ENCODE measurements at regions not wholly inside any gene's neighbourhood (a gene's known extent, or its start where the extent isn't known, plus 50 kb on each side); places are given as distances from the start of the nearest gene placed in this dataset.
A peak's percentile ranks its signal among the peaks of the same experiment; 100 is the strongest.

DNA sequence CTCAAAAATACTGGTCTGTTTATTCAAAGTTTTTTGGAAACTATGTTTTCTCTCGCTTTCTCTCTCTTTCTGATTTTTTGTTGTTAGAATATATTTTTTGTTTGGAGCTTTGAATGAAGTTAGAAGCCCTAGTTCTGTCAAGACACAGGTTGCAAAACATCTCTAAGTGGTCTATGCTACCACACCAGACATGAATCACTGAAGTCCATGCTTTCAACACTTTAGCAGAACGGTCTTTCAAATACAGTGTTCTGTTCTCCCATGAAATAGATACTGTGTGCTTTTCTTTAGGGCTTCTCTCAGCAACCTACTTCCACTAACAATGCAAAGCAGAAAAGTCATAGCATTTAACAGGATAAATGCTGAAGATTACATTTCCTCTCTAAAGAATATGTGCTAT is 392.5 kb downstream of the TMEM167A start:
- no peak for DNase-seq

DNA sequence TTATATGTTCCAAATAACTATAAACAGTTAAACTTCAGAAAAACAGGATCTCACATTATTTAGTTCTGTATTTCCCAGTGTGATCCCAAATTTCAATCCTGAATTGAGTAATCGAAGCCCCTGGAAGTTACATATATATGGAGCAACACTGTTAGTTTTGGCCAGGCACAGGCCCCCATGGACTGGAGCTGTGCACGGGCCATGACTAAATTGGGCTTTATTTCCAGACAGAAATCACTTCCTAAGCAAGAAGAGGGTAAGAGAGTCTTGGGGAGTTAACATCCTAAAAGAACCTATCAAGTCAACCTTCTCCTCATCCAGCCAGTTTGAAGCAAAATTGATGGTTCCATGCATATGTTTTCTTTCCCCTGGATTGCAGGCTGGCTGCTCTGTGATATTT is 393.0 kb downstream of the TMEM167A start:
- no peak for DNase-seq

DNA sequence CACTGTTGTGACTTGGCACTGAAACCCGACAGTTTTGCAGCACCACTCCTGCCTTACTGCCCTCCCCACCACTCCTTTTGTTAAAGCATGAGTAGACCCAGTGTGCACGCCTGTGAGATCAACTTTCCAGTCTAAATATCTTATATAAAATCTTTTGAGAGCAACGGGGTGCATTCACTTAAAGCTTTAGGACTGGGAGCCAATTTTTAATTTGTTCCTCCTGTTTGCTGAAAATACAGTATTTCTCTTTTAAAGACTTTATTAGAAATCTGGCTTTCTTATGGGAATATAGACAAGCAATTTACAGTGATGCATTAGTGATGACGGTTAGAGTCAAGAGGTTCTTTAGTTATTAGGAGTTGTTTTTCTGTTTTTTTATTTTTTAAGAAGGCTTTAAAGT is 397.5 kb downstream of the TMEM167A start:
- no peak for DNase-seq

DNA sequence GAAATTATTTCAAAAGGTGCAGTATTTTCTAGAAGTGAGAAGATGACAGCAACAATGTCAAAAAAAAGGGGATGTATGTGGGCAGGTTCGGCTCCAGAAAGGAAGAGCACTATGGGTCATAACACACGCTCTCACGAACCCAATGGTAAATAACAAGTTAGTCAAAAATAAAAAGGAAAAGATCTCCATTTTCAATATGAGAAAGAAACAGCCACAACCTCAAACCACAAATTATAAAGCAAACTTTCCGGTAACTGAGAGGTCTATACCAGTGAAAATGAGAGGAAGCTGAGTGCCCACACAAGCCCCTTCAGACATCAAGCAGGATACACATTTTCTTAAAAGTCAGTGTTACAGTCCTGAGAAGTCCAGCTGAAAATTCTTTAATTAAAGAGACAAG is 398.5 kb upstream of the RPS23 start:
- DNase-seq: no peak

DNA sequence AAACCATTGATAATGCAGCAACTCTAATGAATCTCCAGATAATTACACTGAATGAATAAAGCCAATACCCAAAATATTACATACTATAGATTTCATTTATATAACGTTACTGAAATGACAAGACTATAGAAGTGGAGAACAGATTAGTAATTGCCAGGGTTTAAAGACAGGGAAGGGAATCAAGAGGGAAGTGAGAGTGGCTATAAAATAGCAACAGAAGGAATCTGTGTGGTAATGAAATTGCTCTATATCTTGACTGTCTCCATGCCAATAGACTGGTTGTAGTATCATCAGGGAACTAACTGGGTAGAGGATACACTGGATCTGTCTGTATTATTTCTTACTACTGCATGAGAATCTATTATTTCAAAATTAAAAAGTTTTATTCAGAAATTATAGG is 396.5 kb upstream of the RPS23 start:
- no peak for DNase-seq

DNA sequence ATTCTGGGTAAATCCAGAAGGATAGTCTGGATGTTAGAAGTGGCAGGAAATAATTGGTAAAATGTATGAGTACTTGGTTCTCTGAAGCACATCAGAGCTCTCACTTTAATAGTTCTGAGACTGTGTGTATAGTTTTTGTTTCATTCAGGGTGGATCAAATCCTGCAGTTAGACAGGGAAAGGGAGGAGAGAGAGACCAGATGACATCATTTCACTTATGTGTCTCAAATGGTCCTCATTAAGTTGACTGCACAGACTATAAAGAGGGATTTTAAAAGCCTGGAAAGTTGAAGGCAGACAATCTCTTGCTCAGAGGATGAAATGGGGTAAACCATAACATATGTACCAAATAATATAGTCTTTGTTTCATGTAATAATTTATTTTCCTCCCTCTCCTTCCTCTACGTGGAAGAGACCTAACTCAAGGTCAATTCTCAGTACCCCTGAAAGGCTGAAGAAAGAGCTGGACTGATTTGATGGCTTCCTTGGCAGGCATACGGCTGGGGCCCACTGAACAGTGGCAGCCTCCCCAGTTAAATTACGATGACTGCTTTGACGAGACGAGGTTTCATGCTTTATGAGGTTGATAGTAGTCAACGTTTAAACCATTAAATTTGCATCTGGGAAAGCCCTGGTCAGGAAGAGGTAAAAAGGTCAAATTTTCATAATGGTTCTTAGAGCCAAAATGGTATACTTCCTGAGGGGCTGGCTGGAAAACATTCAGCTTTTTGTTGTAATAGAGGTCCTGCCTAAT is 395.1 kb upstream of the RPS23 start:
- DNase-seq: no peak

DNA sequence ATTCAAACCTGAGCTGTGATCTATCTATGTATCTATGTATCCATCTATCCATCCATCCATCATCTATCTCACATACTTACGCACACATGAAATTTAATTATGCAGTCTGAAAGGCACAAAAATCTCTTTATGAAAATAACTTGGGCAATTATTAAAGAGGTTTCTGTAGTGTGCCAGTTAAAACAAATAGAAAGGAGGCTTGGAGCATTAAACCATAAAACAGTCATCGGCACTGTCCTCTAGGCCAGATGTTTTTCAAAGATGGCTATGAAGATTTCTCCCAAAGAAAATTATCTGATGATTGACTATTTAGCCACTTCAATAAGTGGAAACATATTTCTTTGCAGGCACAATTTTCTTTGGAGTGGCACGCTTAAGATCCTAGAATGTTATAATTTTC is 392.5 kb upstream of the RPS23 start:
- no peak for DNase-seq

DNA sequence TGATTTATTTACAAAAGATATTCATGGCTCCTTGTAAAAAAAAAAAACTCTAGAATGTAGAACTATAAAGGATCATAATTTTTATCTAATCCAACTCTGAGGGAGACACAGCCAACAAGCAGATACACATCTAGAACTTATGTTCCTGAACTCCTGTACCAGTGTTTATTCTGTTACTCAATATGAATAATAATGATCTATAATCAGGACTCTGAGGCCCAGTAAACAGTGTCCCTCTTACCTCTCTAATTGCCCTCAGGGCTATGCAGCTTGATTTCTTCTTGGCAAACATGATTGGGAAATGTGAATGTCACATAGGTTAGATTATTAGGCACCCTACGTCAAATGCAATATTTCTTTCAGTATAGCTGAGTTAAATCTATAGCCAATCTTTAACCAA is 391.6 kb upstream of the RPS23 start:
- no peak for DNase-seq

DNA sequence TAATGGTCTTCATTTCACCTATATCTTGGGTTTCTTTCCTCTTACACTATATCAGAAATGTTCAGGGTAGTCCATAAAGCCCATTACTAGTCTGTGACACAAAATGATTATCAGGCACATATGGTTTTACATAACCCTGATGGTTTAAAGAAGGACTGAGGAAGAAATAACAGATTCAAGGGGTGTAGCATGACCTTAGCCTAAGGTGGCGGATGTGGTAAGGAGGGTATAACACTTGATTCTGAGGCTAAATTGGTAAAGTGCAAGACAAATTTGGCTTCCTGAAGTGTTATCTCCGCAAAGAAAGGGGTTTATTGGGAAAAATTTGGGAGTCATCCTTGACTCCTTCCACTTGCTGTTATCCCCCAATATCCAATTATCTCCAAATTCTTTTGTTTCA is 388.2 kb upstream of the RPS23 start:
- DNase-seq: no peak

DNA sequence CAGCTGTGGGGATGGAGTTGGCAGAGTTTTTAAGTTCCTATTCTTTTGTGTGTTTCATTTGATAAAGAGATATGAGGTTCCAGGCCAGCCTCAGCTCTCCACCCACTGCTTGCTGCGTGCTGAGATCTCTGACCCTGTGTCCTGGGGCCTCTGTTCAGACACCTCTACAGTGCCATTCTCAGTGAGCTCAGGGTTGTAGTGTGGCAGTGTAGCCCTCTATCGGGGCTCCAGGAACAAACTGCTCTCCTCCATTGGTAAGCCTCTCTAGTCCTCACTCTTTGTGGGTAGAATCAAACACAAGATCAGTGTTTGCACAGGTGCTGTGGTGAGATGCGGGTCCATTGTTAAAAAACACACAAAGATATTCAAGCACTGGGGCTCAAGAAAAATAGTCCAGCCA is 386.6 kb upstream of the RPS23 start:
- DNase-seq: no peak

DNA sequence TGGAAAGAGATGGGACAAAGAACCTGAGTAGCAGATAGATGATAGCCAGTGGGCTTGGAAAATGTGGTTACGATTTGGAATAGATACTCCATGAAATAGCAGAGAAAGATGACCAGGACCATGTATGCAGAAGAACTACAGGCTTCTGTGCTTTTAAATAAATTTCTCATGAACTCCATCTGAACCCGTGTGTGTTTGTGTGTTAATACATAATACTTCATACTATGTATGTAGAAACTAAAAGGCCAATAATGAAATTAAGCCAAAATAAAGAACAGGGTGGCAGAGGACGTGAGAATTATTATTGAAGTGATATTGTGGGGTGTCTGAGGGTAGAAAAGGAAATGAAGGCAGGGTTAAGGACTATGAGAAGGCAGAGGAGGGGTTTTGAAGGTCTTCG is 385.1 kb upstream of the RPS23 start:
- DNase-seq: no peak

DNA sequence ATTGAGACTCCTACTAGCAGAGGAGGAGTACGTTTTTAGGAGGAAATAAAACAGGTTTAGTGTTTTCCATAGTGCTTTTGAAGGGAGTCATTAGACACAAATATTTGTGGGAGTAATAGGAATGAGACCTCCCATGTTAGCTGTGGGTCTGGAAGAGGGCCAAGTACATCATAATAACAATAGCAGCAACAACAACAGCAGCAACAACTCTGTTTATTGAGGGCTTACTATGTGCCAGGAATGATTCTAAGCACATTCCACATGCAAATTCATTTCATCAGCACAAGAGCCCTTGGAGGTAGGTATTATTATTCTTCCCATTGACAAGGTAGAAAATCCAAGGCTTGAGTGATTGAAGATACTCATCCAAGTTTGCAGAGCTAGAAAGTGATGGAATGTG is 384.2 kb upstream of the RPS23 start:
- peak; percentile 12 for DNase-seq

DNA sequence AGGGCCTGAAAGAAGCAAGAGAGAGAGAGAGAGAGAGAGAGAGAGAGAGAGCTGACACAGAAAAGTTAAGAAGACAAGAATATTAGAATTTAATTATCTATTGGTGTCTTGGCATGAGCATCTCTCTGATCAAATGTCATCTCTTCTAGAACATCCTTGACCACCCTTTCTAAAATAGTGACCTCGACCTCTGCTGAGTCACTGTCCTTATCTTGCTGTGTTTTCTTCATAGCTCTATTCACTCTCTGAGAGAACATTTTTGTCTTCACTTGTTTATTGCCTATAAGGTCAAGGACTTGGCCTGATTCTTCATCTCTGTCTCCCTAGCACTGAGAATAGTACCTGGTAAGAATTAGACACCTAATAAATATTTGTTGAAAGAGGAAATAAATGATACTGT is 383.8 kb upstream of the RPS23 start:
- DNase-seq: no peak

DNA sequence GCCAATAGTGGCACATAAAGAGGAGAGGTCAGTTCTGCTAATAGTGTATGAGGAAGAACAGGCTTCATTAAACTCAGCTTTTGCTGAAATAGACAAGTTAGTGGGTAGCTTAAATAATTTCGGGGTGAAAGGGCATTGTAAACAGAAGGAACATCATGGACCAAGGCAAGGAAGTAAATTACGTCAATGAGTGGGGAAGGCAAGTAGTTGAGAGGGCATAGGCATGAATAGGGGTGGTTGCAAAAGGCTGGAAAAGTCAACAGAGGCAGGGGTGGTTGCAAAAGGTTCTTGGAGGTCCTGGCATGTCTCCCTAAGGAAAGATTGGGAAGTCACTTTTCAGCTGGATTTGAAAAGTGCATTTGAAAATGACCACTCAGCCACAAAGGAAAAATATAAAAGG is 383.3 kb upstream of the RPS23 start:
- no peak for DNase-seq

DNA sequence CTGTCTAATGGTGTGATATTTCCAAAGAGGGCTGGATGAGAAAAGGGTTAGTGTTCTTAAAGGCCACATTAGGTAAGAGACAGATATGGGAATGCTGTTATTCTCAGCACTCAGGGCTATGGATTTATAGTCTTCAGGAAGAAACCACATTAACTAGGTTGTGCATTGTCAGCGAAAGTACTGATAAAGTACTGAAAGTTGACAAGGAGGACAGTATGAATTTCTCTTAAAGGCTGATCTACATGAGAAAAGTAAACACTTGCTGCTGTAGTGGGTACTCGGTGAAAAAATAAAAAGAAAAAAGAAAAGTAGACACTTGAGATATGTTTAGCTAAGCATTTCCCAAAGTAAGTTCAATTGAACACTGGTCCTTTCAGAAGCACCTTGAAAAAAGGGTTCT is 381.0 kb upstream of the RPS23 start:
- DNase-seq: no peak

DNA sequence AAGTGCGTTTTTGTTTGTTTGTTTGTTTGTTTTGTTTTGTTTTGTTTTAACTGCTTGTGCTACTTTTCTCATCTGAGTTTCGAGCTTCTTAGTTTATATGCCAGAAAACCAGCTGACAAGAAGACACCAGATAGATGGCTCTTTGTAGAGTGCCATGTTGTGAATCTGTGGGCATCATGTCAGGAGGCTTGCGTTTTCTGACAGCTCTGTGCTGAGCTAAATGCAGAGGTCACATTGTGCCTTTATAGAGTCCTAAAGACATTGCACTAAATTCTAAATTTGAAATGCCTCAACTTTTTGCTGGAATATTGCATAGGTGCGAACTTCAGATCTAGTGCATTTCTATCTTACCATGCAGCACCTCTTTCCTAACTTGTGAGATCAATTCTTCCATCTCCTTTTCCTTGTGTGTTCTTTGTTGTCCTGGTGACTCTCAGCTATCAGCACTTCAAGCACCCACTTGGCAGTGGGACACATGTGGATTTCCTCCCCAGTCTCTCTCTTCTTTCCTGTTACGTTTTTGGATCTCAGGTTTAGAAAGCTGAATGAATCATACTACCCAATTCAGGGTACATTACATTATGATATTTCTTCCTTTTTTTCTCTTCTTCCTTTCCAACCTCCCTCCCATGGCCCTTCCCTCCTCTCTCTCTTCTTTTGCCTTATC is 379.0 kb upstream of the RPS23 start:
- DNase-seq: no peak

DNA sequence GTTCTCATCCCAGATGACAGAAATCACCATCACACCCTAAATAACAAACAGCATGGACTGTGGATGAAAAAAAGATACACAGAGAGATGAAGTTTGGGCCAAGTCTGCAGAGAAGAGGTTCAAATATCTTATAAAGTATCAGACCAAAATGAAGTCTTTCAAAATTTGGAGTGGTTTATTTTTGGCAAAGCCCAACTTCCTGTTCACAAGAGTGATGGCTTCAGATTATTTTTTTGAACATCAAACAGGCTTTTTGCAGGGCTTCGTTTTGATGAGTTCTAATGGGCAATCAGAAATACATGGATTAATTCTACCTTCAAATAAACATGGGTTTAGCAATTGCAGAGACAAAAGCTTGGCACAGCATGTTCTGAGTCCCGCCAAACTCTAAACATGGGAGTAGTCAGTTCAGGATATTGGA is 378.2 kb upstream of the RPS23 start:
- no peak for DNase-seq

DNA sequence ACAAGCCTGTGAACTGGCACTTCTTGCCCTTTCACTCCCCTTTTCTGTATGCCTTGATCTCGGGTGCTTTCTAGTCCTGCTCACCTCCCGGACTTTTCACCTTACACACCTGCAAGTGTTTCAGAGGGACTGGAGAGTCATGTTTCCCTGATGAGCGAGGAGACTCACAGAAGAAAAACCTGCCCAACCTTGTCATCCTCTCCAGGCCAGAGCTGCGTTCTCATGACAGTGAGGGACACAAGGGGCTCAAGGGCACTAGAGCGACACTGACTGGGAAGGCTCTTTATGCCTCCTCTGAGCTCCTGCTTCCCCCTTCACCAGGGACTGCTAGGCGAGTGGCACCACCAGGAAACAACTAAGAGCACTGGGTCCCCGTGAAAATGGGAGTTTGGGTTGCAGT is 376.9 kb upstream of the RPS23 start:
- no peak for DNase-seq

DNA sequence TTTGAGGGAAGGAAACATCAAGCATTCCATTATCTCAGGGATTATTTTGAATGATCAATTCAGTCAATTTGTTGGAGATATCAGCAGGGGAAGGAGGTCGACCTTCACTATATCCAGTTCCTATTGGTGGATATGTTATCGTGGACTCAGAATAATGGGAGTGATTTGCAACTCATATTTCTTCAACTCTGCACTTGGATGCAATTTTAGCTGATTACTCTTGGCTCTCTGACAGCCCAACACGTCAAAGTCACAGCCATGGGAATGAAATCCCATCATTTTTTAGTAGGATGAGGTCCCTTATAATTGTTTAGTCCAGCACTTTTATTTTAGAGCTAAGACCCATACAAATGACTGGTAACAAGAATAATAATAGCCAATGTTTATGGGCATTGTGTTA is 371.8 kb upstream of the RPS23 start:
- no peak for DNase-seq

DNA sequence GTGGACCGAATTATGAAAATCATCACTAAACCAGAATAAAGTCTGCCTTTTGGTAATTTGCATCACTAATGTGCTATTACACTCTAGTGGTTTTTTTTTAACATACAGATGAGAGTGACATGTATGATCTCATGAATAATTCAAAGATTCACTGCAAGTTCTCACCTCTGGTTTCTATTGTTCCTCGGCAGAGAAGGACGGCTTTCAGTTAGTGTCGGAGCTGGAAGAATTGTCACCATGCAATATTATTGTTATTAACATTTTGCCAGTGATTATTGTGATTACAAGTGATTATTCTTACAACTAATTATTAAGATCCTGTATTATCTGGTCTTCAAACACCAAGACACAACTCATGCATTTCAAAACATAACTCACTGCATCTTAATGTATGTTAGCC is 366.6 kb upstream of the RPS23 start:
- no peak for DNase-seq

DNA sequence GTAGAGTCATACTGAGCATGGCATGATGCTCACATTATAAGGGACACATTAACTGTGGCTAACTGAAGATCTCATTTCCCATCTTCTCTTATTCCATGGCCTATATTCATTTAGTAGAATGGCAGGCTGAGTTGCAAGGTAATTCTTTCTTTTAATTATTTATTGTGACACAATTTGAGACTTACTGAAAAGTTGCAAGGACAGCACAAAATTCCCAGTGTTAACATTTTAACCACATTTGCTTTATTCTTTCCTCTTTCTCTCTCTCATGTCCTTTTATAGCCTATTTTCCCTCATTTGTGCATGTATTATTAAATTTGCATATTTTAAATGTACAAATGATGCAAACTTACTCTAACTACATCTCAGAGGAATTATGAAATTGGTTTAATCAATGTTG is 366.1 kb upstream of the RPS23 start:
- no peak for DNase-seq

DNA sequence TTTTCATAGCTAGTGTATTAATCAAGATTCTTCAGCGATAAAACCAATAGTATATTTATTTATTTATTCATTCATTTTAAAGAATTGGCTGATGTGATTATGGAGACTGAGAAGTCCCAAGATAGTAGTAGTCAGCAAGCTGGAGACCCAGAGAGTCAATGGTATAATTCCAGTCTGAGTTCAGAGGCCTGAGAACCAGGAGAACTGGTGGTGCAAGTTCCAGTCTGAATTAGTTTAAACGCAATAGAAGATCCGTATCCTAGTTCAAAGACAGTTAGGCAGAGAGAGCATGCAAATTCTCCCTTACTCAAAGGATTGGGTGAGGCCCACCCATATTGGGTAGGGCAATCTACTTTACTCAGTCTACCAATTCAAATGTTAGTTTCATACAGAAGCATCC is 364.2 kb upstream of the RPS23 start:
- no peak for DNase-seq

DNA sequence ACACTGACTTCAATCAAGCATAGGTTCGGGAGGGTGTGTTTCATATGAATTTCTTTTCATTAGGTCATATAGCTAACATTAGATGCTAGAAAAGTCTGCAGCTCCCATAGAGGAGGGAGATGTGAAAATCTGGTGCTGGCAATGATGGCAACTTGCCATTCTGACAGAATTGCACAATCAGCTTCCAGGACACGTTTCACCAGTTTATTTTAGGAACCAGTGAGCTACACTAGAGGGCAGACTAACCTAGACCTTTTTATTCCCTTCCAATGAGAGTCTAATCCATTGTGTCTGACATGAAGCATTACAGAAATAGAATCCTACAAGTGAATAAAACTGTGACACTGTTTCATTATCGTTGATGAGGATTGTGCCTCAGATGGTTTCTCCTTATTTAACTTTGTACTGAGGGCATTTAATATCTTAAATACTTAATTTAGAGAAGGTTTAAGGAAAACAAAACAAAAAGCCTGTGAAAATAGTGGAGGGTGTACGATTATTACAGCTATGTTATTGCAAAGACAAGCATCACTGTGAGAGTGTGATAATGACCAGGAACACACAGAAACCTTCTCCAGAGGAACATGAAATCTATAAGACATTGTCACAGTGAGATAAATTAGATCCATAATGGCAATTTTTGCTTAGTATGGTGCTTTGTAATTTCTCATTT is 363.3 kb upstream of the RPS23 start:
- DNase-seq: peak; percentile 85

DNA sequence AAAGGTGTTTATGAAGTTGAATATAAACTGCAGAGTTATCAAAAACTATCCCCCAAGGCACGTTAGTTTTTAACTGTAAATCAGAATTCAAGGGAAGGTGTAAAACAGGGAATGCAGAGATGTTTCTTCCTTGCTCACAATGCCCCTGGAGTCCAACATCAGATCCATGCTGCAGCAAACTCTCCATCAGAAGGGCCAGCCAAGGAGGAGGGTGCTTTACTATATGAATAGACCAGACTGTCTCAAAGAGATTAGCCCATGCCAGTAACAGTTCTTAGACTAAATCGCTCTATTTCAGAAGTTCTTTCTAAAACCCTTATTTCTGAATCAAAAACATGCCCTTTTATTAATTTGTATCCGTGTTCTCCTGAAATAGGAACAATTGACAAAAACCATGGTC is 362.8 kb upstream of the RPS23 start:
- no peak for DNase-seq

All from fibroblast of skin of right biceps (primary cell).